ENCODE measurements at regions not wholly inside any gene's neighbourhood (a gene's known extent, or its start where the extent isn't known, plus 50 kb on each side); places are given as distances from the start of the nearest gene placed in this dataset.
A peak's percentile ranks its signal among the peaks of the same experiment; 100 is the strongest.

DNA sequence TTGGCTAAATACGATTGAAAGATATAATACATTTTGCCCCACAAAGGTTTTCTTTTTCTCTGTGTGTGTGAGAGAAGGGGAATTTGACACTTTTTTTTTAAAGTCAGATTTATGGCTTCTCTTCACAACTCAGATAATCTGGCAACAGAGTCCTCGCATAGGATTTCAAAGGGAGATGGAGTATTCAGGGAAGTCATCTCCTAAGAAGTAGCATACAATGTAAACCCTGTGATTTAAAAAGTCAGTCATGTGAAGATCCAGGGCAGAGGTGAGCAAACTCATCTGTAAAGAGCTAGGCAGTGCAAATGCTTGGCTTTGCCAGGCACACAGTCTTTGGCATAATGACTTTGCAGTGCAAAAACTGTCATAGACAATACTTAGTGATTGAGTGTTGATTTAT is 1526.3 kb downstream of the AACS start:
- no peak for TF ChIP-seq CTCF (IDR thresholded peaks at IDR 0.05)
- no peak for ATAC-seq
- no peaks in the 10 kb centered on the region for H3K27me3 ChIP-seq
- H3K27ac ChIP-seq, result no peak overlapping the region
- no peaks in the 10 kb centered on the region for H3K36me3 ChIP-seq
- no peaks in the 10 kb centered on the region for H3K9me3 ChIP-seq
- intact Hi-C loops (cut with DNase I), result no loop called here
- no peak overlapping the region for H3K4me3 ChIP-seq
- no peak for DNase-seq
- no peaks in the 10 kb centered on the region for H3K4me1 ChIP-seq

DNA sequence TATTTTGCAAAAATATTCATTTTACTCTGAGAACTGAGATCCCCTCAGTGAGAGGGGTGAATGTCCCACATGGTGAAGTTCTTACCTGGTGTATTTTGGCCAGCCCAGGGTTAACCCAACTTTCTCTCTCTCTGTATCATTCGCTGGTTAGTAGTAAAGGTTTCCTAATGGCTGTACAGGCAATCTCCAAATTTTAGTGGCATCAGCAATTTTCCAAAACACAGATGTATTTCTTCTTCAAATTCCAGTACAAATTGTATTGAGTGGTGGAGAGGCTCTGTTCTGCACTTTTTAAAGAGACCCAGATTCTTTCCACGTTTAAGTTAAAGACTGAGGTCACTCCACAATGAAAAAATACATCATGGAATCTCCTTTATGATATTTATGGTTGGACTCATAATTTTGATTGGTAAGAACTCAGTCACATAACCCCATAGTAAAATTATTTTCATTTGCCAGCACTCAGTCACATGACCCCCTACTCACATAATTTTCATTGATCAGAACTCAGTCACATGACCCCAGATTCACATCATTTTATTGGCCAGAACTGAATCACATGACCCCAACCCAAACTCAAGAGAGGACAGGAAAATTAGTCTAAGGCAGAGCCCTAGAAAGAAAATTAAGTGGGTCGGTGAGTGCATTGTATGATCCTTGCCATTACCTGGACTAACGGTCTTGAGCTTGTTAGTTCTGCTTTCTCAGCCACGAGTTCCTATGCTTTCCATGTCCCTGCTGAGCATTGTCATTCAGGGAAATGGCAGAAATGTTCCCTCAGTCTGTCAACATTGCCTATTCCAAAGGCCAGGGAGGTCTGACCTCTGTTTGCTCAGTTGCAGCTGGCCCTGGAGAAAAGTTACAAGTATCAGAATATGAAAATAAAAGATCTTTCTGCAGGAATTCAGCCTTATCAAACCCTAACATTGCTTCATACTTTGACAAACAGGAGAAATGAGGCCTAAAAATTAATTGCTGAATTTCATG is 1536.2 kb downstream of the AACS start:
- TF ChIP-seq CTCF (IDR thresholded peaks at IDR 0.05), result no peak
- ATAC-seq (no peak), DNase-seq (no peak)
- Histone ChIP-seq H3K27ac (no peak overlapping the region), H3K4me1 (no peaks in the 10 kb centered on the region), H3K4me3 (no peak overlapping the region), H3K27me3 (no peaks in the 10 kb centered on the region), H3K9me3 (no peaks in the 10 kb centered on the region), H3K36me3 (no peaks in the 10 kb centered on the region)
- intact Hi-C loops (cut with DNase I), result no loop called here

DNA sequence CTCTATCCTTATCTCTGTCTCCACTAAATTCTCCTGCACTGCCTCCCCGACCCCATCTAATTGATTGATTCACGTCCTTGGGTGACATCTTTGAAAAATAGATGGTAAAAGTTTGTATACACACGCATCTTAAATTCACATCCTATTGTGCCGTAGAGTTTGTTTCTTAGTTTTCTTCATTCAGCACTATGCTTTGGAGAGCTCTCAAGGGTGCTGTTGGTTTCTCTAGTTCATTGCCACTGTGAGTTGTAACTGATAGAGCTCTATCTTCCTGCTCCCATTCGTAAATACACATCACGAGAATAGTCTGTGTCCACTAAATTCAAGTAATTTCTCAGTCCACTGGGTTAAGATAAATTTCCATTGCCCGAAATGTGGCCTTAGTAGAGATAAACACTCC is 1537.4 kb downstream of the AACS start:
- Histone ChIP-seq H3K27ac (no peak overlapping the region), H3K36me3 (no peaks in the 10 kb centered on the region), H3K27me3 (no peaks in the 10 kb centered on the region), H3K4me3 (no peak overlapping the region), H3K9me3 (no peaks in the 10 kb centered on the region), H3K4me1 (no peaks in the 10 kb centered on the region)
- intact Hi-C loops (cut with DNase I), result no loop called here
- TF ChIP-seq CTCF (IDR thresholded peaks at IDR 0.05), result no peak
- DNase-seq, result no peak
- no peak for ATAC-seq

DNA sequence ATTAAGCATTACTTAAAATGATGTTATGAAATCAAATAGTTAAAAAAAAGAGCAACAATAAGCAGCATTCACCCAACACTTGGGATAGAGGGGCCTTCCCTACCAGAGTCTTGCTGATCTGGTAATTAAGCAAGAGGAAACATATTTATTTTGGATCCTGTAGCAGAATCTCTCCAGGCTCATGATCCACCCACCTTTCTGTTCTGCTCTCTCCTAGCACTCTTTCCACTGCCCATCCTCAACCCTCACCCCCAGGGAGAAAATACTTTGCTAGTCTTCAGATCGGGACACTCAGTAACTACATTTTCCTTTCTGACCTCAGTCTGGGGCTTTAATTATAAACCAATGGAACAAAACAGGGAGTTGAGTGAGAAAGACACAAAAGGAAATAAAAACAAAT is 1541.9 kb downstream of the AACS start:
- no peak overlapping the region for H3K27ac ChIP-seq
- H3K36me3 ChIP-seq, result no peaks in the 10 kb centered on the region
- H3K9me3 ChIP-seq, result no peaks in the 10 kb centered on the region
- ATAC-seq (no peak), DNase-seq (no peak)
- intact Hi-C loops (cut with DNase I), result no loop called here
- H3K4me1 ChIP-seq, result no peaks in the 10 kb centered on the region
- H3K27me3 ChIP-seq, result no peaks in the 10 kb centered on the region
- no peak for TF ChIP-seq CTCF (IDR thresholded peaks at IDR 0.05)
- no peak overlapping the region for H3K4me3 ChIP-seq

DNA sequence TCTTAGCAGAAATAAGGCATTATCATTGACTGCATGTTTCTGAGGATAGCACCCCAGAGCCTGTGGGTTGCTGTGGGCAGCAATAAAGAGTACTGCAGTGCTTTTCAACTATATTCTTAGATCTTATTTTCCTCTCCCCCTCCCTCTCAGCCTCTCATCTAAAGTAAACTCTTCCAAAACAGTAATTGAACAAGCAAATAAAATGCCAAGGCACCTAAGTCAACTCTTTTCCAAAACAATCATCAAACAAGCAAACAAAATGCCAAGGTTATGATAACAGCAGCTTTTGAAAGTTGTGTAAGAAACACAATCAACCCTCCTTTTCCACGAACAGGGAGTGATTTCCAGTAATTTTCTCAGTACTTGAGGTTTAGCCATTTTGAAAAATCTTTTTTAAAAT is 1542.6 kb downstream of the AACS start:
- no peaks in the 10 kb centered on the region for H3K4me1 ChIP-seq
- ATAC-seq, result peak; percentile 40
- TF ChIP-seq CTCF (IDR thresholded peaks at IDR 0.05), result no peak
- H3K27ac ChIP-seq, result no peak overlapping the region
- no peaks in the 10 kb centered on the region for H3K27me3 ChIP-seq
- DNase-seq, result no peak
- H3K9me3 ChIP-seq, result peaks cover under 1% of the 10 kb centered on the region
- H3K36me3 ChIP-seq, result no peaks in the 10 kb centered on the region
- intact Hi-C loops (cut with DNase I), result no loop called here
- no peak overlapping the region for H3K4me3 ChIP-seq

Data from upper lobe of right lung (tissue), 1 donor.